GM19240 (cell line): ENCODE measurements at regions not wholly inside any gene's neighbourhood (a gene's known extent, or its start where the extent isn't known, plus 50 kb on each side); places are given as distances from the start of the nearest gene placed in this dataset.

Experiments used
- DNase-seq: peaks from one replicate; pipeline ENCODE4 v3.0.0; 2011; ENCODE audit warnings: low spot score; ENCODE audit not compliant: insufficient read length

DNA sequence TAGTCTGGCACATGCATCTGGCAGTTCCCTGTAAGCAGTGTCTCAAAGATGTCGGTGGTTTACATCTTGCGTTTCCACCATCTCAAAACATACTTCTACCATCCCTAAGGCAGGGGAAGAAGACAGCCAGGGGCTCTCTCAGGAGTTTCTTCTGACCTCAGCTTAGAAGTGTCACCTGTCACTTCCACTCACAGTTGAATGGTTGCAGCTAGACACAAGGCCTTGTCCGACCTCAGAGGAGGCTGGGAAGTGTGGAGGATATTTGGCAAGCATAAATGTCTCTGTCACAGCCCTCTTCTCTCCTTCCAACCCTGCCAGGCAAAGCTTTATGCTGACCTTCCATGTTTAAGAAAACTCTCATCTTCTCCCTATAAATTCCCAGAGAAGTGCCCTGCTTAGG is 193.3 kb downstream of the HERPUD2 start:
- no peak for DNase-seq

DNA sequence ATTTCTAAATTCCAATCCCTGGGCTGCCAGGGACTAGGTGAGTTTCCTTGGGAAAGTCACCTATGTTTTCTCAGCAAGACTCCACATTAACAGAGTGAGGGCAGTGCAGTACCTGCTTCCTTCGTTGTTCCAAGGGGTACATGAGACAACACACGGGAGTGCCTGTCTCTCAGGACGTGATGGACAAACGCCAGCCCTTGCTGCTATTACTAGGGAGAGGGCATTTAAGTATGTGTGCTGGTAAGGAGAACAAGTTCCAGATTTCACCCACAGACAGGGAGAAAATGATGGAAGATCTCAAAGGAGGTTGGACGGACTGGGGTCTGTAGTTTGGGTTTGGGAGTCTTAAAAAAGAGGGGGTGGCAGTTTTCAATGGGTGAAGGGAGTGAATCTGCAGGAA is 195.7 kb downstream of the HERPUD2 start:
- no peak for DNase-seq

DNA sequence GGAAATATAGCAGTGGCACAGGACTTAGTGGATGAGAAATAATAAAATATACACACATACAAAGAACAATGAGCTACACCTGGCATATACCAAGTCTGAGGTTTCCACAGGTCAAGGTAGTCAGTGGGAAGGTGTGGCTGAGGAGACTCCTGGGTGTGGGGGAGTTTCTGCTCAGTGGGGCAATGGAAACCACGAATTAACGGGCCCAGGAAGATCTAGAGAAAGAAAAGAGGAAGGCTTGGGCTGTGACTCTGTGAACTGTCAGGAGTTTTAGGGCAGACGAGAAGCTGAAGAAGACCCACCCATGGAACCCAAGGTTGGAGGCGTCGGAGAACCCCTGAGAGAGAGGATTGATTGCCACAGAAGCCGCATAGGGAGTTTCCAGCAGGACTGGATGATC is 196.5 kb downstream of the HERPUD2 start:
- DNase-seq: no peak

DNA sequence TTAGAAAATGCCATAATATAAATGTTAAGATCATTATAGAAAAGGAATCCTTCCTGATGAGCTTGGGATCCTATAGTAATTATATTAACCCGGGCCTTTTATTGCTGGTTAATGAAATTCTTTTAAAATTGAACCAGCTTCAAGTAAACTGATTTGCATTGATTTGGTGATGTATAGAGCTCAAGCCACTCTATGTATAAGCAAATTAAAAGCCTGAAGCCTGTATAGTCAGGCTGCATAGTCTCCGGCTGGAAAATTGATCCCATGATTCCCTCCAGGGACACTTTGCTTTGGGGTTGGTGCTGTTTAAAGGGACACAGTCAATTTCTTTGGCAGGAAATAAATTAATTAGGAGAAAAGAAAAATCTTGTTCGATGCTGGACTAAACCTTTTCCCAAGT is 199.1 kb downstream of the HERPUD2 start:
- DNase-seq: no peak

DNA sequence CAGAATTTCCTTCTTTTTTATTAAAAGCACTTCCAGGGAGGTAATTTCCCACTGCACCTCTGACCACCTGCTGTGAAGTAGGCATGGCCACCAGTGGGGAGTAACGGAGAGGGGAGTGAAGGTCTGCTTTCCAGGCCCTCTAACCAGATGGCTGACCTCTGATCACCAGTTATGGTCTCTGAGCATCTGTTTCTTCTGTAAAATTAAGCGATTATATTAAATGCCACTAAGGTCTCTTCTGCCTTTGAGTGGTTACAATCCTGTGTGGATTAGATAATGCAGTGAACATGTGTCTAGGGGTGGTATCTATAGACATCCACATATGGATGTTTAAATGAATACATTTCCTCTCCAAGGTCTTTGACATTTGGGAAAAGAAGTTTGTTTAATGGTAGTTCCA is 199.6 kb downstream of the HERPUD2 start:
- DNase-seq: no peak

DNA sequence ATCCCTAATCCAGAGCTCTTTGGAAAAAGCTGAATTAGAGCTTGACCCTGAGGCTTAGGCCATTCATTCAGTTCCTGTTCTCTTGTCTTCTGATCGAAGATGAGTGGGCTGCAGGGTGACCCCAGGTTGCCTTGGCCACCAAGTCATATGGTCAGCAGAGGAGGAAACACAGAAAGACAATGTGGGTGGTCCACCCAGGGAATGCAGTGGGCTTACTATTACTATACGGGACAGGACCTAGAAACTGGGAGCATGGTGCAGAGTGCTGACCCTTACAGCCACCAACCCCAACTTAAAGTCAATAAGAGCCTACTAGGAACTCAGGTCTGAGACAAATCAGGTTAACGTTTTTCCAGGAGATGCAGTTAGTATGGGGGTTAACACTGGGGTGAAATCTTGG is 200.5 kb downstream of the HERPUD2 start:
- DNase-seq: no peak

DNA sequence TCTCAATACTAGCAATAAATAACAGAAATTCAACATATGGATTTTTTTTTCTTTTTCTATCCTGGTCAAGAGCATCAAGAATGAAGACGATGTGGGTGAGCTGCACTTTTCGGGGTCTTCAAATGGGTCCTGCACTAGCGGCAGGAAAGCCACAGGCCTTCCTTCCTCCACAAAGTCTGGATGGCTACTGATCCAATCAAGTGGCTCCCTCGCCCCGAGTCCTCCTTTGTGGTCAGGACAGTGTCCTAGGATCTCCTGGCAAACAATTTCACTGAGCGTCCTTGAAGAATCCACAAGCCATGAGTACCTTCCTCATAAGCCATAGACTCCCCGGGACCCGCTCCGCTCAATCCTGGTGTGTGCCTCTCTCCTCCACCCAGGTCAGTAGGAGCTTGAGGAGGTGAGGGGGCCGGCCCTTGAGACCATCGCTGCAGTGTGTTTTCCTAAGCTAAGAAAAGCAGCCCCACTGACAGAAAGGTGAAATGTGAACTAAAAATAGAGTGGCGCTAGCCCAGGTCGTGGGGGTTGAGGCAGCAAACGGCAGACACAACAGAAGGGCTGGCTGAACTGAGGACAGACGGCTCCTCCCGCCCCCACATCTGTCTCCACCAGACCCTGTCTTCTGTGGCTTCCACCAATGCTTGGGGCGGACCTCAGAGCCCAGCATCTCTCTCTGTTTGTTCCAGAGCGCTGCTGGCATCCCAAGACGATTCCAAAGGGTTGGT is 202.3 kb downstream of the HERPUD2 start:
- DNase-seq: no peak

DNA sequence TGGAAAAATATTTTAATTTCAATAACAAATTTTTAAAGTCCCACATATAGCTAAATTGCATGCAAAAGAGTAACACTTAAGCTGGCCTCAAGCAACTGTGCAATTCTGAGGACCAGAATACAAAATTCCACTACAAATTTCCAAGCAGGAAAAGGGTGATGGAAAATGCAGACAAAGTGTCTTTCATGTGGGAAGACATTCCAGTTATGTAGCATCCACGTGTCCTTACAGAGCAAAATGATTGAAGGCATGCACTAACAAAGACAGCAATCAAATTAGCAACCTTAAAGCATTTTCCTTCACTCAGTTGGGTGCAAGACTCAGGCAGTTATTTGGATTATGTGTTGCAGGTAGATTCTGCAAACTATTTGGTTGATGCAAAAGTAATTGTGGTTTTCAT is 203.7 kb downstream of the HERPUD2 start:
- DNase-seq: no peak

DNA sequence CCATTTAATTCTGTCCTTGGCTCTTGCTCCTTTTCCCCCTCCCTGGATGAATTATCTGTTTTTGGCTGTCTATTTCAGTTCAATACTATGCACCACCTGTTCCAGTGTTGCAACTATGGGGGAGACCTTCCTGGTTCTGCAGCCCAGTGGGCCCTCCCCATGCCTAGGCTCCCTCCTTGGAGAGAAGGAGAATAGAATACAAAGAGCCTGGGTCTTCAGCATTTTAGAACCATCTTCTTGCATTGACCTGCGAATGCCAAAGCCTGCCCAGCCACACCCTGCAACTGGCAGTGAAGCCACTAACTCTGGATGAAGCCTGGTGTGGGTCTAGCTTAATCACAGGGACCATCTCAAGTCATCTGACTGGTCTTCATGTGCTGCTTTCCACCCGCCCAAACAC is 207.1 kb downstream of the HERPUD2 start:
- no peak for DNase-seq

DNA sequence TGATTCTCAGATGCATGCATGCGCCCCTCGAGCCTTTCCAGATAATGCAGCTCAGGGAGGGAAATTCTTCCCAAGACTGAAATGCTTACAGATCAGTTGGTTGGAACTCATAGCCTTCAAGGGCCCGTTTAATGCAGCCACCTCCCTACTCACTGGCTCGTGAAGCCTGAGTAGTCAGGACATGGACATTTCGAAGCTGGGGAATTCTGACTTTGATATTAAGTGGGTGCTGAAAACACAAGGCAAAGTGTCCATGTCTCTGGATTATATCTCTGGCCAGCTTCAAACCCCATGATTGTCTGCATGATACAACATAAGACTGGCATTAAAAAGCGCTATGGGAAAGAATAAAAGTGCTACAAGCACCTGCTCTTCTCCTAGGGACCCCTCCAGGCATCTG is 207.5 kb downstream of the HERPUD2 start:
- DNase-seq: no peak

DNA sequence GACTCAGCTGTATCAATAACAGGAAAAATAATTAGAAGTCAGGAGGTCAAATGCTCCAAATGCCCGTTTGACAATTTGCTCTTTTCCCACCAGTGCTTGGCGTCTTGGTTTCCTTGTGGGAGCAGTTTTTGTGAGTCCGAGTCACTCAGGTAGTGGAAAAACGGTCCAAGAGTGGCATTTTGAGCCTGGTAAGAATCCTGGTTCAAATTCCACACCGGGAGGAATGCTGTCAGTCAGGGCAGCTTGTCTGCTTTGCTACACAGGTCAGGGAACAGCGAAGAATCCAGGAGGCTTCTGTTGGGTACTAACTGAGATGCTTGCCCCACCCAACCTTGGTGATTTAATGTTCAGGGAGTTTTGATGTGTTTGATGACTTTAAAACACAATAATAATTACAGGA is 209.5 kb downstream of the HERPUD2 start:
- no peak for DNase-seq

DNA sequence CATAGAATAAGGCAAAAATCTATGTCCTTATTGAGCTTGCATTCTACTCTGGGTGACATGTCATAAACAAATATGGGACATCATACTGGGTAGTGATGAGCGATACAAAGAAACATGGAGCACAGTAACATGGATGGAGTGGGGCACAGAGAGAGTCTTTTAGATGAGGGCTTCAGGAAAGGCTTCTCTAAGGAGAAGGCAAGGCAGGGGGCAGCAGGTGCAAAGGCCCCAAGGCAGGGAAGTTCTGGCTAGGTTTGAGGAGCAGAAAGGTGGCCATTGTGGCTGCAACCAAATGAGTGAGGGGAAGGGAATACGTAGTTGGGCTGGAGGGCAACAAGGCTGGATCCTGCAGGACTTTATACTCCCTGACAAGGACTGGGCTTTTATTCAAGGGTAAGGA is 211.4 kb downstream of the HERPUD2 start:
- no peak for DNase-seq

DNA sequence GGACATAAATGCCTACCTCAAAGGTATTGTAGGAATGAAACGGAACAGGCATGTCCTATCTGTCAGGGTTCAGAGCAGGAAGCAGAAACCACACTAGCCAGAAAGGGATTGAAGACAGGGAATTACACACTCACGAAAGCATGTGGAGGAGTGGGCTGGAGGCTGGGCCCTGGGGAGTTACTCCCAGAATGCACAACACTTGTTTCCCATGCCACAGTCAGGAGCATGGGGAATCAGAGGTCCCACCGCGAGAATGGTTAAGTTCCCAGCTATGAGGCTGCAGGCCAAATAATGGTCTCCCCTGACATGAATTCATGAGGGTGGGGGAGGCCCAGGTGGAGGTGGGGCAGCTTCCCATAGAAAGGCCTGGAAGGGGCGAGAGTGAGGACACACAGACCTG is 212.7 kb downstream of the HERPUD2 start:
- DNase-seq: no peak

DNA sequence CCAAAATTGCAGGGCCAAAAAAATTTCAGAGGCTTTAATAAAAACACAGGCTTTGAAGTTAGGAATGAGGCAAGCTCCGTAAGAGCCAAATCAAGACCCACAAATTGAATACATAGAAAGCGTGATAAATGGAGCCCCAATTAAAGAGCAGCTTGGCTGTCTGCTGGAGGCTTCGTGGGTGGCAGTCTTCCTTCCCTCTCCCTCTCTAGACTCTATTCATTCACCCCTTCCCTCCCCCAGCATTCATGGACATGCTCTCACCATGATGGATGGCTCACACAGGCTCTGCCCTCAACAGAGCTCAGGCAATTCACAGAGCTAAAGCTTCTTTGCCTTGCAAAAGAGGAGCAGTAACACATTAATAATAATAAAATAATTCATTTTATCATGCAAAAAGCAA is 214.1 kb downstream of the HERPUD2 start:
- DNase-seq: no peak

DNA sequence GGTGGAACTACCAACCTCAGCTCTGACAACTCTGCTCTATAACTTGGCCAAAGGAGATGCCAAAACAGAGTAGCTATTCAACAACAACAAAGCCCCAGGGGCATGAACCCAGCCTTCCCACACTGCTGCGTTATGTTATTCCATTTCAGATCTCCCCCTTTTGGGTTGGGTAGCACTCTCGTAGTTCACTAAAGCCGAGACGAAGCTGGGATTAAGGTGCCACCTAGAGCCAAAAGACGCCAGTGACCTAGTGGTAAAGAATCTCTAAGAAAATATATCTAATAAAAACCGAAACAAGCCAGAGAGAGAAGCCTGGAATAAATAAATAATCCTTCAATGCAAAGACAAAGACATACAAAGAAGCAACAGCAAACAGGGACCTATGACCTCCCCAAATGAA is 217.3 kb downstream of the HERPUD2 start:
- no peak for DNase-seq

DNA sequence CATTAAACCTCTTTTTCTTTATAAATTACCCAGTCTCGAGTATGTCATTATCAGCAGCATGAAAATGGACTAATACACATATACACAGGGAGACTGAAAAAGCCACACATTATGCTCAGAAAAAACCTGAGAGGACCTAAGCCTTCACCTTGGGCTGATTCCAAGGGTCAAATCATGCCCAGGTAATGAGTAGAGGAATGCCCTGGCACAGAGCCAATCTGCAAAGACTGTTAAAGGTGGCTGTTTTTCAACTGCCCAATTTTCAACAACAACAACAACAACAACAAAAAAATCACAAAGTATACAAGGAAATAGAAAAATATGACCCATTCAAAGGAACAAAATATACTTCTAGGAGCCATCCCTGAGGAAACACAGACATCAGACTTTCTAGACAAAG is 220.2 kb upstream of the TBX20 start:
- DNase-seq: no peak

DNA sequence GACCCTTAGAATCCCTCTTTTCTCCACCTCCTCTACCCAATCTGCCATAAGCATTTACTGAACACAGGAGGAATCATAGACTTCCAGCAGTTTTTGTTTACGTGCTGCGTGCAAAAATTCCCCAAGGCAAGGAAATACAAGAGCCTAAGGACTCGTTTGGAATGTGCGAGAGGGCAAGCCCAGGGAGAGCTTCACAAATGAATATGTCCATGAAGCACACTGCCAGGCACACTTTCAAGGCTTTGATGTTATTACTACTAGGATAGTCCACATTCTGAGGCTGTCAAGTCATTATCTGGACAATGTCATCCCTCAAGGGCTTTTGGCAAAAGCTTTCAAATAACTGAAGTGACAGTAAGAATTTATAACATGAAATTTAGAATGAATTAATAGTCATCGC is 214.7 kb upstream of the TBX20 start:
- DNase-seq: no peak

DNA sequence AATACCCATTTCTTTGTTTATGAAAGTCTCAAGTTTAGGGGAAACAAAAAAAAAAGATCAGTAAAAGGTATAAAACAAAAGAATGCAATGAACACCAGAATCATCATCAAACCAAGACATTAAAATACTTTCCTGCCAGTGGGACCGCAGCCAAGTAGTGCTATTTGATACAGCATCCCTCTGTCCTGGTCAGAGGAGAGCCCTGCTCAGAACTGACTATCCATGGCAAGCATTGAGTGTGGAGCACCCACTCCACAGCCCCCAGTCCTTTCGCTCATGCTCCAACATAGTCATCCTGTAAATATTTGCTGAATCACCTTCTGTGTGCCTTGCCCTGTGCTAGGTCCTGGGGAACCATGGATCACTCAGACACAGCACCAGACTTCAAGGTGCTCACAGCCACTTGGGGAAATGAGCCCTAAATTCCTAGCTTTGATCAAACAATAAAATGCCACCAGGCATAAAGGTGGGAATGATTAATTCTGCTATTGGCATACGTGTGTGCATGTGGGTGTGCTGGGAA is 213.6 kb upstream of the TBX20 start:
- DNase-seq: no peak

DNA sequence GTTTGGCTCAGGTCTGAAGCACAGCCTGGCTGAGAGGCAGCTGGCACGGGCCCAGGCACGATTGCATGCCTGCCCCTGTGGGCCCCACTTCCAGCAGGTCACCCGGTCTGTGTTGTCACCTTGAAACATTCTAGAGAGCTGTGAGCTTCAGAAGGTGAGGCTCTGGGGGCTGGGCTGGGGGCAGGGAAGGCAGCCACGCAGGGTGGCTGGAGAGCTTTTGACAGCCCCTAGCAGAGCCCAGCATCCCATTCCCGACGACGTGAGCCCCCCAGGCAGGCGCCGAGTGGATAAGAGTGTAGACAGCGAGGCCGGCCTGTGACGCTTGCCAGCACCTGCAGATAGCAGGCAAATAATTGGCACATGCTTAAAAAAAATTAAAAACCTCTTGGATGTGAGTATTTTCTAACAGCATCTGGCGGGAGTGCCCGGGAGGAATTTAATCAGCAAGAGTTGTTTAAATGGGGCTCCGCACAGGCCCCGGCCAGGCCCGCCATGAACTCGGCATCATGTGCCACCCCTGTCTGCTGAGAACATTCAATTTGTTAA is 212.0 kb upstream of the TBX20 start:
- DNase-seq: no peak

DNA sequence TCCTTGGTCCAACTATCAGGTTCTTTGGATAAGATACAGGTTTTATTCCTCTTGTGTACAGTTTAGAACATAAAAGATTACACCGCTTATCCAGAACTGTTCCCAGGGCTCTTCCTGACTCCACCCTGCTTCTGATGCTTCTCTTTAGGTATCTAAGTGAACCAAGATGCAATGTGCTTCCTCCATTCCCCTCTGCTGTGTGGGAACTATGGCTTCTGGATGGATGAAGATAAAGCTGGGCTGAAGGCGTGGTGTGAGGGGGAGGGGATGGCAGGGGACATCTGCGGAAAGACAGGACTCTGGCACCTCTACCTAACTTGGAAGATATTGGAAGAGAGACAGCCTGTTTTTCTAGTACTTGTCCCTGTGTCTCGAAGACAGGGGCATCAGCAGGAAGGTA is 209.9 kb upstream of the TBX20 start:
- no peak for DNase-seq

DNA sequence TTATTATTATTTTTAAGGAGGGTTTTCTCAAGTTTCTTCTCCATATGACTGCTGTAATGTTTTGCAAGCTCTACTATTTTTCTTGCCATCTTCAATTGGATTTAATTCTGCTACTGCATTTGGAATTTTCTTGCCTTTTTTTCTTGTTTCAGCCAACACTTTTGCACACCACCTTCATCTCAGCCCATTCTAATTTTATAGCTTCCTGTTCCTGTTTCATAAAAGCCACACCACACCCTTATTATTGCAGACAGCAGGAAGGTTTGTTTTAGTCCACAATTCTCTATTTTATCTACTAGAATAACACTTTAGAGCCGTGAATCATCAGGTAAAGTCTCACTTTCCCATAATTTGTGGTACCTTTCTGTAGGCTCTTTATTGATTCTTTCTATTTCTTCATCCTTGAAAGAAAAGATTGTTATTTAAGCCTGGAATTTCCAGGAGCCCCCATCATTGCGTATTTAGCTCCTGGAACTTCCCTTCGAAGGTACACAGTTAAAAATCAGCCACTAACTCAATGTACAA is 209.3 kb upstream of the TBX20 start:
- DNase-seq: no peak

DNA sequence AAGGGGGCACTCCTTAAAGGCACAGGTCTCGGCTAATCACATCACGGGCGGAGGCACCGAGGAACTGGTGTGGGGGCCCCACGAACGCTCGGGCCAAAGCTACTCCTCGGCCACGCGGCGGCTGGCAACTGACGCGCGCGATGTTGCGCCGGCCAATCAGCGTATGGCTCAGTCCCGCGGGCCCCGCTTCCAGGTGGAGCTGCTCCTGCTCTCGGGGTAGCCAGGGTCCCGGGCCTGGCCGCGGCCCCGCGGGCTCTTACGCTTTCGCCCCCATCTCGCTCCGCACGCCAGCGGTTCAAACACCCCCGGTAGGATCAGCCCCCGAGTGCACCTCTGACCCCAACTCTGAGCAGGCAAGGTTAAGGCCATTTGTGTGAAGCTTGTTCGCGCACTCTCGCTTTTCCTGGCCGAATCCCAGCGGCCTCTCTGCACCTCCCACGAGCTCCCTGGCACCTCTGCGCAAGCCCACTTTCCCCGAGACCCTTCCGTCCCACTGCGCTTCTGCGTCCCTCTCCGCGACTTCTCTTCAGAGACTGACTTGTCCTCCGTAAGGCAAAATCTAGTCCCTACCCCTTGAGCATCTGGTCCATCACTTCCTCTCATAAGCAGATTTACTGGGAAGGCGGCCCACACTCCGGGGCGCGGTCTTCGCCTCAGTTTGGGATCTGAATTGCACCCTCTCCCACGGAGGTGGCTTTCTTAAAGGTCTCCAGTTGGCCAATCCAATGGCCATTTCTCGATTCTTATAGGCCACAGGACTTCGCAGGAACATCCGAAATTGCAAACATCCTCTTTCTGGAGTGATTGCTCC is 200.9 kb upstream of the TBX20 start:
- DNase-seq: no peak
